GM18508 (cell line): ENCODE measurements at regions not wholly inside any gene's neighbourhood (a gene's known extent, or its start where the extent isn't known, plus 50 kb on each side); places are given as distances from the start of the nearest gene placed in this dataset.

ENCODE experiments used
- ATAC-seq: cut with Tn5 transposase; IDR thresholded peaks from one replicate; pipeline ENCODE4 v1.9.1; 2021; ENCODE audit warnings: moderate number of reproducible peaks; ENCODE audit not compliant: insufficient read depth, unreplicated experiment

GRCh38 chr18:73283788-73284187, 416.0 kb upstream of the NETO1 start:
- no peak for ATAC-seq

GRCh38 chr18:73283032-73283431, 415.2 kb upstream of the NETO1 start:
- ATAC-seq = no peak

GRCh38 chr18:73279498-73279897, 411.7 kb upstream of the NETO1 start:
- ATAC-seq = no peak

GRCh38 chr18:73274812-73275621, 407.2 kb upstream of the NETO1 start:
- ATAC-seq = no peak

GRCh38 chr18:73270920-73271634, 403.3 kb upstream of the NETO1 start:
- no peak for ATAC-seq

- no peak for ATAC-seq
Observed at GRCh38 chr18:73264562-73264921, 396.8 kb upstream of the NETO1 start.

- no peak for ATAC-seq
Observed at GRCh38 chr18:73261923-73262322, 394.1 kb upstream of the NETO1 start.

- no peak for ATAC-seq
Observed at GRCh38 chr18:73261243-73261642, 393.5 kb upstream of the NETO1 start.

- no peak for ATAC-seq
Observed at GRCh38 chr18:73258375-73259087, 390.7 kb upstream of the NETO1 start.

- no peak for ATAC-seq
Observed at GRCh38 chr18:73254564-73254963, 386.8 kb upstream of the NETO1 start.

GRCh38 chr18:73249030-73249429, 381.2 kb upstream of the NETO1 start:
- no peak for ATAC-seq

GRCh38 chr18:73246763-73247162, 379.0 kb upstream of the NETO1 start:
- ATAC-seq = no peak

- ATAC-seq = no peak
Observed at GRCh38 chr18:73245345-73245744, 377.6 kb upstream of the NETO1 start.

- no peak for ATAC-seq
Observed at GRCh38 chr18:73244401-73244800, 376.6 kb upstream of the NETO1 start.

- ATAC-seq = no peak
Observed at GRCh38 chr18:73240899-73241298, 373.1 kb upstream of the NETO1 start.

- no peak for ATAC-seq
Observed at GRCh38 chr18:73235921-73236320, 368.1 kb upstream of the NETO1 start.

- ATAC-seq = peak; percentile 87
Observed at GRCh38 chr18:73235491-73235890, 367.7 kb upstream of the NETO1 start.

GRCh38 chr18:73232933-73233332, 365.1 kb upstream of the NETO1 start:
- ATAC-seq = peak; percentile 73

- ATAC-seq = no peak
Observed at GRCh38 chr18:73220663-73221062, 352.9 kb upstream of the NETO1 start.

GRCh38 chr18:73218293-73218692, 350.5 kb upstream of the NETO1 start:
- ATAC-seq = no peak

GRCh38 chr18:73214970-73215369, 347.2 kb upstream of the NETO1 start:
- ATAC-seq = no peak
